ENCODE measurements at regions not wholly inside any gene's neighbourhood (a gene's known extent, or its start where the extent isn't known, plus 50 kb on each side); places are given as distances from the start of the nearest gene placed in this dataset.

- CTCF ChIA-PET: interaction anchor here (0.7 to 1.0 kb wide), 2 partner anchors 30 to 44 kb away, joined by 3 read pairs; no protein-coding TSS in a partner anchor
- Mint-ChIP-seq H3K36me3 (ENCODE audit: low read depth) (no peaks in the 10 kb centered on the region), H3K27ac (no peak overlapping the region), H3K4me1 (peaks cover 6% of the 10 kb centered on the region), H3K9me3 (no peaks in the 10 kb centered on the region), H3K4me3 (no peak overlapping the region), H3K27me3 (peaks cover 18% of the 10 kb centered on the region)
- DNase-seq: no peak
- POLR2A ChIA-PET: no interaction called here
These were observed 72.9 kb upstream of the DSP start for GRCh38 chr6:7468382-7469081.

DNA sequence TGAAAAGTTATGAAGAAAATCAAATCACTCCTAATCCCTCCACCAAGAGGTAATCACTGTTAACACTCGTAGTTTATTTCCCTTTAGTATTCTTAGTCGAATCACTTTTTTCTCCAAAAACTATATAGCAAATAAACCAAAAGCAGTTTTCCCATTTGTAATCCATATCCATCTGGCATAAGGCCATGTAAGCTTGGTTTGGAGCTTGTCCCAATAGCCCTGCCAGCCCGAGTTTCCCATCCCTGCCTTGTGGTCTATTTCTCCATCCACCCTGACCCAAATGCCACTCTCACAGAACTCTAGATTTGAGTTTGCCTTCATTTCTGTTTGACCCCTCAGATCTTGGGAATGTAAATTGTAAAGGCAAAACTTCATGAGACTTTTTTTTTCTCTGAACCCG lies 71.8 kb upstream of the DSP start:
- ChIA-PET POLR2A (no interaction called here), CTCF (no interaction called here)
- Mint-ChIP-seq H3K27ac (no peak overlapping the region), H3K36me3 (ENCODE audit: low read depth) (no peaks in the 10 kb centered on the region), H3K4me1 (peaks cover 6% of the 10 kb centered on the region), H3K27me3 (peaks cover 14% of the 10 kb centered on the region), H3K4me3 (no peak overlapping the region), H3K9me3 (no peaks in the 10 kb centered on the region)
- DNase-seq: no peak

DNA sequence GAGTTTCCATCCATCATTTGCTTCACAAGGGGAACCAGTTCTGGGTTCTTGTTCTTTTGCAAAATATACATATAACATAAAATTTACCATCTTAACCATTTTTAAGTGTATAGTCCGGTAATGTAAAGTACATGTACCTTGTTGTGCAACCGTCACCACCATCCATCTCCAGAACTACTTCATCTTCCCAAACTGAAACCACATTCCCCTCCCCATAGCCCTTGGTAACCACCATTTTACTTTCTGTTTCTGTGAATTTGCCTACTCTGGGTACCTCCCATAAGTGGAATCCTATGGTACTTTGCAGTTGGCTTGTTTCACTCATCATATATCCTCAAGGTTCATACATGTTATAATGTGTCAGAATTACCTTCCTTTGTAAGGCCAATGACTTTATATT lies 70.3 kb upstream of the DSP start:
- no peak overlapping the region for H3K4me3 Mint-ChIP-seq
- H3K4me1 Mint-ChIP-seq: peaks cover 6% of the 10 kb centered on the region
- no peaks in the 10 kb centered on the region for H3K9me3 Mint-ChIP-seq
- ChIA-PET POLR2A (no interaction called here), CTCF (no interaction called here)
- H3K27me3 Mint-ChIP-seq: peaks cover 12% of the 10 kb centered on the region
- DNase-seq: no peak
- no peaks in the 10 kb centered on the region for H3K36me3 Mint-ChIP-seq (ENCODE audit: low read depth)
- H3K27ac Mint-ChIP-seq: no peak overlapping the region

- no peak overlapping the region for H3K27ac Mint-ChIP-seq
- H3K9me3 Mint-ChIP-seq: no peaks in the 10 kb centered on the region
- H3K27me3 Mint-ChIP-seq: peaks cover 3% of the 10 kb centered on the region
- H3K4me1 Mint-ChIP-seq: peaks cover 6% of the 10 kb centered on the region
- DNase-seq: no peak
- H3K4me3 Mint-ChIP-seq: no peak overlapping the region
- POLR2A ChIA-PET: no interaction called here
- H3K36me3 Mint-ChIP-seq (ENCODE audit: low read depth): no peaks in the 10 kb centered on the region
- CTCF ChIA-PET: no interaction called here
These were observed 67.4 kb upstream of the DSP start for GRCh38 chr6:7473805-7474719.

GRCh38 chr6:7475081-7475480 lies 66.4 kb upstream of the DSP start:
- Mint-ChIP-seq H3K27me3 (peaks cover 3% of the 10 kb centered on the region), H3K4me1 (peaks cover 6% of the 10 kb centered on the region), H3K27ac (no peak overlapping the region), H3K4me3 (no peak overlapping the region), H3K36me3 (ENCODE audit: low read depth) (no peaks in the 10 kb centered on the region), H3K9me3 (no peaks in the 10 kb centered on the region)
- ChIA-PET CTCF (no interaction called here), POLR2A (no interaction called here)
- no peak for DNase-seq

DNA sequence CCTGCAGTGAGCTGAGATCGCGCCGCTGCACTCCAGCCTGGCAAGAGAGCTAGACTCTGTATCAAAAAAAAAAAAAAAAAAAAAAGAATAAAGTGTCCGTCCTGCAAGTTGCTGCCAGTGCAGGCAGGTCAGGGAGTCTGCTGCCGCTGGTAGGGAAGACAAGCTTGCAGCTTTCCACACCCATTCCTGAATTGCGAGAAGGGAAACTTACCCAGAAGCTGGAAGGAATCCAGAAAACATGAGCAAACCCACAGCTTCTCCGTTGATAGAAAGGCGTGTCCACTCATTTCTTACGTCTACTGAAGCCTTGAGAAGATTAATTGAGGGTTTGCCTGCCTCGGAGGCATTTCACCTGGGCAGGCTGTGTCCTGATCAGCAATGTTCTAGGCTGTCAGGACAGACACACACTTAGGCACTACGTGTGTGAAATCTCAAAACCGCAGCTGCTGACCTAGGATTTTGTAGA lies 61.6 kb upstream of the DSP start:
- no peaks in the 10 kb centered on the region for H3K9me3 Mint-ChIP-seq
- ChIA-PET POLR2A (no interaction called here), CTCF (no interaction called here)
- H3K36me3 Mint-ChIP-seq (ENCODE audit: low read depth): no peaks in the 10 kb centered on the region
- peaks cover 5% of the 10 kb centered on the region for H3K27me3 Mint-ChIP-seq
- DNase-seq: no peak
- H3K4me3 Mint-ChIP-seq: no peak overlapping the region
- no peaks in the 10 kb centered on the region for H3K4me1 Mint-ChIP-seq
- H3K27ac Mint-ChIP-seq: no peak overlapping the region

DNA sequence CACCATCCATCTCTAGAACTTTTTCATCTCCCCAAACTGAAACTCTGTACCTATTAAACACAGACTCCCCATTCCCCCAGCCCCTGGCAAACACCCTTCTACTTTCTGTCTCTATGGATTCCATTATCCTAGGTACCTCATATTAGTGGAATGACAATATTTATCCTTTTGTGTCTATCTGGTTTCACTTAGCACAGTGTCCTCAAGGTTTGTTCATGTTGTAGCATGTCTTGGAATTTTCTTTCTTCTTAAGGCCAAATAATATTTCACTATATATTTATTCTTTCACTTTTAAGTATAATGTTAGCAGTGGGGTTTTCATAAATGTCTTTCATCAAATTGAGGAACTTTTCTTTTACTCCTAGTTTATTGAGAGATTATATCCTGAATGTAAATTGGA lies 56.8 kb upstream of the DSP start:
- DNase-seq: no peak
- ChIA-PET CTCF (no interaction called here), POLR2A (no interaction called here)
- H3K4me3 Mint-ChIP-seq: no peak overlapping the region
- H3K36me3 Mint-ChIP-seq (ENCODE audit: low read depth): no peaks in the 10 kb centered on the region
- no peaks in the 10 kb centered on the region for H3K9me3 Mint-ChIP-seq
- H3K4me1 Mint-ChIP-seq: no peaks in the 10 kb centered on the region
- peaks cover 12% of the 10 kb centered on the region for H3K27me3 Mint-ChIP-seq
- no peak overlapping the region for H3K27ac Mint-ChIP-seq

DNA sequence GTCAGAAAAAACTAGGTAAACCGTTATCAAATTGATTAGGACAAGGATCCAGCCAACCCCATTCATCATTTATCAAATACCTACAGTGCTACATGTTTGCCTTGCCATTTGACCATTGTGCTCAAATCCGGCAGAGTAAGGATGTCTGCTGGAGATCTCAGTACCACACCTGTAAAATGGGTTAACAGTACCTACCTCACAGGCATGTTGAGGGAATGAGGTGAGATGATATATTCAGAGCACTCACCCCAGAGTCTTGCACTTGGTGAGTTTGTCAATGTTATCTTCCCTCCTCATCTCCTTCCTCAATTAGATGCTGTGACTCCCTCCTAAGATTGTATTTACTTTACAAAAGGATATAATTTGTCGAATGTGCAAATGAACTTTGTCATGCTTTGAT lies 54.5 kb upstream of the DSP start:
- POLR2A ChIA-PET: no interaction called here
- Mint-ChIP-seq H3K36me3 (ENCODE audit: low read depth) (no peaks in the 10 kb centered on the region), H3K4me1 (no peaks in the 10 kb centered on the region), H3K9me3 (no peaks in the 10 kb centered on the region), H3K27me3 (peaks cover 24% of the 10 kb centered on the region), H3K4me3 (no peak overlapping the region), H3K27ac (no peak overlapping the region)
- CTCF ChIA-PET: no interaction called here
- DNase-seq: no peak

DNA sequence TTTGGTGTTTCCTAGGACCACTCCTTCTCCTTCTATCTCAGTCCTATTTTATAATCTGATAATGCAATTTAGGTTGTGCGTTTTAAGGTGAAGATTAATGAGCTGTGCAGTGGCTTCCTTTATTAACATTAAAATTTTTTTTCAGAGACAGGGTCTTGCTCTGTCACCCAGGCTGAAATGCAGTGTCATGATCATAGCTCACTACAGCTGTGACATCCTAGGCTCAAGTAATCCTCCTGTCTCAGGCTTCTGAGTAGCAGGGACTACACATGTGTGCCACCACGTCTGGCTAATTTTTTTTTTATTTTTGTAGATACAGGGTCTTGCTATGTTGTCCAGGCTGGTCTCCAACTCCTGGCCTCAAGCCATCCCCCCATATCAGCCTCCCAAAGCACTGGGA lies 53.0 kb upstream of the DSP start:
- CTCF ChIA-PET: interaction anchor here (0.6 to 0.7 kb wide), 2 partner anchors 254 to 532 kb away, joined by 3 to 4 read pairs; no protein-coding TSS in a partner anchor
- POLR2A ChIA-PET: no interaction called here
- Mint-ChIP-seq H3K27me3 (peaks cover 36% of the 10 kb centered on the region), H3K27ac (no peak overlapping the region), H3K4me1 (no peaks in the 10 kb centered on the region), H3K4me3 (no peak overlapping the region), H3K36me3 (ENCODE audit: low read depth) (no peaks in the 10 kb centered on the region), H3K9me3 (no peaks in the 10 kb centered on the region)
- DNase-seq: no peak

- Mint-ChIP-seq H3K4me3 (no peak overlapping the region), H3K27me3 (peaks cover 34% of the 10 kb centered on the region), H3K36me3 (ENCODE audit: low read depth) (no peaks in the 10 kb centered on the region), H3K9me3 (no peaks in the 10 kb centered on the region), H3K4me1 (no peaks in the 10 kb centered on the region), H3K27ac (no peak overlapping the region)
- ChIA-PET CTCF (no interaction called here), POLR2A (no interaction called here)
- DNase-seq: no peak
These were observed 52.1 kb upstream of the DSP start for GRCh38 chr6:7489376-7489775.

All from activated CD4-positive, alpha-beta T cell treated with anti-CD3 and anti-CD28 coated beads, Interleukin-2, amount 10 ng/mL, durations not matched to agents 7 days and 5 days (primary cell).